GM23248 (cell line): ENCODE measurements at regions not wholly inside any gene's neighbourhood (a gene's known extent, or its start where the extent isn't known, plus 50 kb on each side); places are given as distances from the start of the nearest gene placed in this dataset.

Source experiments
- EZH2 ChIP-seq: fragments of 200-600 bp; sonication (generic); IDR thresholded peaks from 2 replicates; pipeline ENCODE4 v1.6.1; 2018; ENCODE audit warnings: antibody characterized with exemption, mild to moderate bottlenecking; ENCODE audit not compliant: insufficient read depth, poor library complexity, severe bottlenecking
- EZH2phosphoT487 ChIP-seq: fragments of 200-600 bp; sonication (generic); IDR thresholded peaks from 2 replicates; pipeline ENCODE4 v1.6.1; 2018; ENCODE audit warnings: antibody characterized with exemption, moderate library complexity, mild to moderate bottlenecking, low read depth; ENCODE audit not compliant: insufficient read depth

DNA sequence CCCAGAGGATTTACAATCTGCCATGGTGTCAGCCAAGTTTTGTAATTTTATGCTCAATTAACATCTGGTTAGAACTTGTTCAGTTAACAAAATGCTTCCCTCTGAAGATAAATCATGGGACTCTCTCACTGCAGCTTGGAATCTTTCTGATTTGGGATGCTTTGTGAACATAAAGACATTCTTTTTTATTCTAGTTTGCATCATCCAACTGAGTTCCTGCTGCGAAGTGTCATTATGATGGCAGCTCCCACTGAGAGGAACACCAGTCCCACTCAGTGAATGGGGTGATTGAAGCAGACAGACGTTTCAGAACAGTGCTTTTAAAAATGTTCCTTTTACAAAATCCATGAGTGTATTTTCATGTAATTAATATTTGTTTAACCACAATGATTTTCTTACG, 863.8 kb downstream of the TLE4 start:
- TF ChIP-seq EZH2phosphoT487 (no peak), EZH2 (no peak)
